ENCODE measurements at regions not wholly inside any gene's neighbourhood (a gene's known extent, or its start where the extent isn't known, plus 50 kb on each side); places are given as distances from the start of the nearest gene placed in this dataset.

GRCh38 chr22:47309946-47310345 lies 547.5 kb downstream of the TBC1D22A start:
- DNase-seq (ENCODE audit: extremely low read depth, low read depth) = no peak
- no peak for TF ChIP-seq CTCF (IDR thresholded peaks at IDR 0.05; ENCODE audit: low read depth, low read length)

- no peak for TF ChIP-seq CTCF (IDR thresholded peaks at IDR 0.05; ENCODE audit: low read depth, low read length)
- no peak for DNase-seq (ENCODE audit: extremely low read depth, low read depth)
Observed at GRCh38 chr22:47309476-47309875, 547.0 kb downstream of the TBC1D22A start.

GRCh38 chr22:47308886-47309285 lies 546.4 kb downstream of the TBC1D22A start:
- no peak for DNase-seq (ENCODE audit: extremely low read depth, low read depth)
- TF ChIP-seq CTCF (IDR thresholded peaks at IDR 0.05; ENCODE audit: low read depth, low read length) = no peak

- DNase-seq (ENCODE audit: extremely low read depth, low read depth) = no peak
- TF ChIP-seq CTCF (IDR thresholded peaks at IDR 0.05; ENCODE audit: low read depth, low read length) = no peak
Observed at GRCh38 chr22:47307822-47308221, 545.4 kb downstream of the TBC1D22A start.

GRCh38 chr22:47307326-47307725 lies 544.9 kb downstream of the TBC1D22A start:
- no peak for DNase-seq (ENCODE audit: extremely low read depth, low read depth)
- TF ChIP-seq CTCF (IDR thresholded peaks at IDR 0.05; ENCODE audit: low read depth, low read length) = no peak

- TF ChIP-seq CTCF (IDR thresholded peaks at IDR 0.05; ENCODE audit: low read depth, low read length) = no peak
- DNase-seq (ENCODE audit: extremely low read depth, low read depth) = no peak
Observed at GRCh38 chr22:47304854-47305253, 542.4 kb downstream of the TBC1D22A start.

- DNase-seq (ENCODE audit: extremely low read depth, low read depth) = no peak
- no peak for TF ChIP-seq CTCF (IDR thresholded peaks at IDR 0.05; ENCODE audit: low read depth, low read length)
Observed at GRCh38 chr22:47304191-47304831, 541.9 kb downstream of the TBC1D22A start.
